ENCODE measurements at regions not wholly inside any gene's neighbourhood (a gene's known extent, or its start where the extent isn't known, plus 50 kb on each side); places are given as distances from the start of the nearest gene placed in this dataset.

GRCh38 chr4:58274553-58274952 is 1164.4 kb upstream of the IGFBP7 start:
- TF ChIP-seq, protein P1, sequence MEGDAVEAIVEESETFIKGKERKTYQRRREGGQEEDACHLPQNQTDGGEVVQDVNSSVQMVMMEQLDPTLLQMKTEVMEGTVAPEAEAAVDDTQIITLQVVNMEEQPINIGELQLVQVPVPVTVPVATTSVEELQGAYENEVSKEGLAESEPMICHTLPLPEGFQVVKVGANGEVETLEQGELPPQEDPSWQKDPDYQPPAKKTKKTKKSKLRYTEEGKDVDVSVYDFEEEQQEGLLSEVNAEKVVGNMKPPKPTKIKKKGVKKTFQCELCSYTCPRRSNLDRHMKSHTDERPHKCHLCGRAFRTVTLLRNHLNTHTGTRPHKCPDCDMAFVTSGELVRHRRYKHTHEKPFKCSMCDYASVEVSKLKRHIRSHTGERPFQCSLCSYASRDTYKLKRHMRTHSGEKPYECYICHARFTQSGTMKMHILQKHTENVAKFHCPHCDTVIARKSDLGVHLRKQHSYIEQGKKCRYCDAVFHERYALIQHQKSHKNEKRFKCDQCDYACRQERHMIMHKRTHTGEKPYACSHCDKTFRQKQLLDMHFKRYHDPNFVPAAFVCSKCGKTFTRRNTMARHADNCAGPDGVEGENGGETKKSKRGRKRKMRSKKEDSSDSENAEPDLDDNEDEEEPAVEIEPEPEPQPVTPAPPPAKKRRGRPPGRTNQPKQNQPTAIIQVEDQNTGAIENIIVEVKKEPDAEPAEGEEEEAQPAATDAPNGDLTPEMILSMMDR (IDR thresholded peaks at IDR 0.05; ENCODE audit: borderline replicate concordance, control extremely low read depth, extremely low read depth, insufficient read depth, missing control alignments) = no peak
- in situ Hi-C loops (cut with MboI; ENCODE audit: low sequenced_read_pairs, unreplicated experiment) = no loop called here
- DNase-seq (ENCODE audit: low spot score) = no peak

DNA sequence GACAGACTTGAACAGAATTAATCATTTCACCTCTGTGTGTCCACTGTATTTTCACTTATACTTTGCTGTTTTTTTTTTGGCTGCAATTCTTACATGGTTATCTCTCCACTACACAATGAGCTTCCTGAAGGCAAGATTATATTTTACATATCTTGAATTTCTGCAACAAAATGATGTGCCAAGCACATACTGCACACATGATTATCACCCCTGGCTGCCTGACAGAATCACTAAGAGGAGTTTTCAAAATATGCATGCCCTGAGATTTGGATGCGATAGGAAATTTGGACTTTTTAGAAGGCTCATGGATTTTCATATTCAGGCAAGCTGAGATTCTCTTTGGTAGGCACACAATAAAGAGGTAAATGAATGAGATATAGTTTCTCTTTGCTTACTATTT is 1162.1 kb upstream of the IGFBP7 start:
- in situ Hi-C loops (cut with MboI; ENCODE audit: low sequenced_read_pairs, unreplicated experiment) = no loop called here
- TF ChIP-seq, protein P1 (IDR thresholded peaks at IDR 0.05; ENCODE audit: borderline replicate concordance, control extremely low read depth, extremely low read depth, insufficient read depth, missing control alignments) = no peak

DNA sequence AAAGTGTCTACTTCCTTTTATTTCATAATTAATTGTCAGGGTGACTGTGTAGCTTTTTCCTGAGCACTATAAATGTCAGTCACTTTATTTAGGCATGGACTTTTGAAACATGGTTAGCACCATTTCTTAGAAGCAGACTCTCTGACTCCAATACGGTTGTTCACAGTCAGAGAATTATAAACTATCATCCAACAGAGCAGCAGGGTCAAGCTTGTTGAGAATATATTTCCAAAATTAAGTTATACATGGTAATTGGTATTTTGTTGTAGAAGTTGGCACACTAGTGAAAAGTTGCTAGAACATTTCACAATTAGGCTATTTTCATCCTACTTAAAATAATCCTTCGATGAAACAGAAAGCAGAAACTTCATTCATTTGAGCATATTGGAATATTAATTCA is 1155.5 kb upstream of the IGFBP7 start:
- no peak for DNase-seq (ENCODE audit: low spot score)
- in situ Hi-C loops (cut with MboI; ENCODE audit: low sequenced_read_pairs, unreplicated experiment) = no loop called here
- TF ChIP-seq, protein P1 (IDR thresholded peaks at IDR 0.05; ENCODE audit: borderline replicate concordance, control extremely low read depth, extremely low read depth, insufficient read depth, missing control alignments) = no peak

More for the DNA sequence above, 1162.1 kb upstream of the IGFBP7 start:
- no peak for DNase-seq (ENCODE audit: low spot score)

DNA sequence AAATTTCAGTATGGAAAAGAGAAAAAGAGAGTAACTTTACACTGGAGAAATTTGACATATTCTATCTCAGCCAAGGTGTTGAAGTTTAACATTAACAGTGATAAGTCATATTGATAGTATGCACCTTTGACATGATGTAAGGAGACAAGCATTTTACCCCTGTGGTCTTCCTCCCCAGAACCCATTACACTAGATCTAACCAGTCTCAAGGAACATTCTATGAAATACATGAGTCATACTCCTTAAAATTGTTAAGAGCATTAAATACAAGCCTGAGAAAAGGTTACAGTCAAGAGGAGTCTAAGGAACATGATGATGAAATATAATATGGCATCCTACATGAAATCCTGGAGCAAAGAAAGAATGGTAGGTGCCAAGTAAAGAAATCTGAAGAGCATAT is 1151.3 kb upstream of the IGFBP7 start:
- in situ Hi-C loops (cut with MboI; ENCODE audit: low sequenced_read_pairs, unreplicated experiment) = no loop called here
- DNase-seq (ENCODE audit: low spot score) = no peak
- TF ChIP-seq, protein P1 (IDR thresholded peaks at IDR 0.05; ENCODE audit: borderline replicate concordance, control extremely low read depth, extremely low read depth, insufficient read depth, missing control alignments) = no peak

DNA sequence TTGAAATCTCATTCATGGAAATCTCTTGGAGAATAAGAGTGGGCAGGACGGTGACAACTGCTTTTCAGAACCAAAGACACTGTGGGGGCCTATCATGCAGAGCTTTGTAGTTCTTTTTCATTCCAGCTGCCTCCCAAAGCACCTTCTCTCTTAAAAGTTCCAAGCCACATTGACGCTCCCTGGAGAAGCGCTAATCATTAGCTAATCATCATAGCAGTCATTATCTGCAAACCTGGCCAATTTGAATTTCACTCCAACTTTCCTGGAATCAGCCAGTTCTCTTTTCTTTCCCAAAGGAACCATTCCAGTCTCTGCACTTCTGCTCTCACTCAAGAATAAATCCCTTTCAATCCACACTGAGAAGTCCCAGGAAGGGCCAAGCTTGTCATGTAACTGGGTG is 1144.1 kb upstream of the IGFBP7 start:
- DNase-seq (ENCODE audit: low spot score) = no peak
- TF ChIP-seq, protein P1 (IDR thresholded peaks at IDR 0.05; ENCODE audit: borderline replicate concordance, control extremely low read depth, extremely low read depth, insufficient read depth, missing control alignments) = no peak
- in situ Hi-C loops (cut with MboI; ENCODE audit: low sequenced_read_pairs, unreplicated experiment) = no loop called here

- no peak for DNase-seq (ENCODE audit: low spot score)
- TF ChIP-seq, protein P1 (IDR thresholded peaks at IDR 0.05; ENCODE audit: borderline replicate concordance, control extremely low read depth, extremely low read depth, insufficient read depth, missing control alignments) = no peak
- in situ Hi-C loops (cut with MboI; ENCODE audit: low sequenced_read_pairs, unreplicated experiment) = no loop called here
Measured at GRCh38 chr4:58252656-58253055, 1142.5 kb upstream of the IGFBP7 start.

DNA sequence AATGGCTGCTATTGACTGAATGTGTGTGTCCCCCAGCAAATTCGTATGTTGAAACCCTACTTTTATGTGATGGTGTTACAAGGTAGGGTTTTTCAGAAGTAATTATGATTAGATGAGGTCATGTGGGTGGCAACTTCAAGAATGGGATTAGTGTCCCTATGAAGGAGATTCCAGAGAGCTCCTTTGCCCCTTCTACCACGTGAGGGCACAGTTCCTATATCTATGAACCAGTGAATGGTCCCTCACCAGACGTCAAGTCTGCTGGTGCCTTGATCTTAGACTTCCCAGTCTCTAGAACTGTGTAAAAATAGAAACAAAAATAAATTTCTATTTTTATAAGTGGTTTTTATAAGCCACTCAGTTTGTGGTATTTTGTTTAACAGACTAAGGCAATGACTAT is 1137.6 kb upstream of the IGFBP7 start:
- in situ Hi-C loops (cut with MboI; ENCODE audit: low sequenced_read_pairs, unreplicated experiment) = no loop called here
- TF ChIP-seq, protein P1 (IDR thresholded peaks at IDR 0.05; ENCODE audit: borderline replicate concordance, control extremely low read depth, extremely low read depth, insufficient read depth, missing control alignments) = no peak
- DNase-seq (ENCODE audit: low spot score) = no peak
